22Rv1 (cell line): ENCODE measurements at regions not wholly inside any gene's neighbourhood (a gene's known extent, or its start where the extent isn't known, plus 50 kb on each side); places are given as distances from the start of the nearest gene placed in this dataset.
"Not testable (repeated sequence)": the region's sequence is repeated elsewhere in the genome, so short reads cannot be mapped to it uniquely, and the experiment has no call there.

Experiments used
- H3K27ac ChIP-seq: fragments of 450-650 bp; 2 replicates; pipeline ENCODE4 v1.5.1; 2017
- ZFX ChIP-seq: fragments of 450-650 bp; IDR thresholded peaks from 2 replicates; pipeline ENCODE4 v1.6.1; 2017; ENCODE audit warnings: antibody characterized with exemption, borderline replicate concordance
- TF ChIP-seq, protein P1 (sequence below): fragments of 450-650 bp; IDR thresholded peaks from 2 replicates; pipeline ENCODE4 v1.5.1; 2017; ENCODE audit warnings: mild to moderate bottlenecking

DNA sequence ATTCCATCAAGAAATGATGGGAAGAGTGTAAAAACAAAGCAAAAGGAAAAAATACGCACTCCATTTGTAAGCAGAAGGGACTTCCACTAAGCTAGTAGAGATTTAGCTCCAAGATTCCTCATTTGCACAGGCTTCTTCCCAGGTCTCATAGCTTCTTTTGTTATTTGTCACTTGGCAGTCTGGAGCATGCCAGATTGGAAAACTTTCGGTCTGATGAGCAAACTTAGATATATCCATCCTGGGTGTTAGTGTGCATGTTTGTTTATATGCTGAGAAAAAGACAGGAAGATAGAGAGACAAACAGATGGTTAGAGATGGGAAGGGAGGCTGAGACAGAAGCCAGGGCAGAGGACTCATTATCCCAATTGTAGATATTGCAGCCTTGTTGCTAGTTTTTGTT lies 1644.5 kb upstream of the NUDT12 start:
- no peak overlapping the region for H3K27ac ChIP-seq
- TF ChIP-seq ZFX, result no peak
- TF ChIP-seq, protein P1, sequence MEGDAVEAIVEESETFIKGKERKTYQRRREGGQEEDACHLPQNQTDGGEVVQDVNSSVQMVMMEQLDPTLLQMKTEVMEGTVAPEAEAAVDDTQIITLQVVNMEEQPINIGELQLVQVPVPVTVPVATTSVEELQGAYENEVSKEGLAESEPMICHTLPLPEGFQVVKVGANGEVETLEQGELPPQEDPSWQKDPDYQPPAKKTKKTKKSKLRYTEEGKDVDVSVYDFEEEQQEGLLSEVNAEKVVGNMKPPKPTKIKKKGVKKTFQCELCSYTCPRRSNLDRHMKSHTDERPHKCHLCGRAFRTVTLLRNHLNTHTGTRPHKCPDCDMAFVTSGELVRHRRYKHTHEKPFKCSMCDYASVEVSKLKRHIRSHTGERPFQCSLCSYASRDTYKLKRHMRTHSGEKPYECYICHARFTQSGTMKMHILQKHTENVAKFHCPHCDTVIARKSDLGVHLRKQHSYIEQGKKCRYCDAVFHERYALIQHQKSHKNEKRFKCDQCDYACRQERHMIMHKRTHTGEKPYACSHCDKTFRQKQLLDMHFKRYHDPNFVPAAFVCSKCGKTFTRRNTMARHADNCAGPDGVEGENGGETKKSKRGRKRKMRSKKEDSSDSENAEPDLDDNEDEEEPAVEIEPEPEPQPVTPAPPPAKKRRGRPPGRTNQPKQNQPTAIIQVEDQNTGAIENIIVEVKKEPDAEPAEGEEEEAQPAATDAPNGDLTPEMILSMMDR, result no peak

- no peak for TF ChIP-seq ZFX
- TF ChIP-seq, protein P1, result no peak
- no peak overlapping the region for H3K27ac ChIP-seq
These were observed 1634.9 kb upstream of the NUDT12 start for GRCh38 chr5:105197531-105197930.

GRCh38 chr5:105195765-105196164 lies 1633.2 kb upstream of the NUDT12 start:
- TF ChIP-seq, protein P1, result no peak
- no peak for TF ChIP-seq ZFX
- no peak overlapping the region for H3K27ac ChIP-seq

GRCh38 chr5:105172918-105173317 lies 1610.3 kb upstream of the NUDT12 start:
- no peak overlapping the region for H3K27ac ChIP-seq
- TF ChIP-seq ZFX, result no peak
- TF ChIP-seq, protein P1, result no peak

DNA sequence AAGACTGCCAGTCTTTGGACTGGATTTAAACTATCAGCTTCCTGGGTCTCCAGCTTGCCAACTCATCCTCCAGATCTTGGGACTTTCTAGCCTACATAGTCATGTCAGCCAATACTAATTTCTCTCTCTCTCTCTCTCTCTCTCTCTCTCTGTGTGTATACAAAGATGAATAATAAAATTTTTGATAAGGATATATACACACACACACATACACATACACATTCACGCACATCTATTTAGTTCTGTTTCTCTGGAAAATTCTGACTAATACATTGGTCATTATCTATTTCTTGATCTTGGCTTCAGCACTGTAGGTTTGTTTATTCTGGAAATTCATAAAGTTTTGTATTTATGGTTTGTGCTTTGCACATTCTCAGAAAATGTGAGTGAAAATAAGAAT lies 1606.2 kb upstream of the NUDT12 start:
- TF ChIP-seq, protein P1, result no peak
- no peak for TF ChIP-seq ZFX

DNA sequence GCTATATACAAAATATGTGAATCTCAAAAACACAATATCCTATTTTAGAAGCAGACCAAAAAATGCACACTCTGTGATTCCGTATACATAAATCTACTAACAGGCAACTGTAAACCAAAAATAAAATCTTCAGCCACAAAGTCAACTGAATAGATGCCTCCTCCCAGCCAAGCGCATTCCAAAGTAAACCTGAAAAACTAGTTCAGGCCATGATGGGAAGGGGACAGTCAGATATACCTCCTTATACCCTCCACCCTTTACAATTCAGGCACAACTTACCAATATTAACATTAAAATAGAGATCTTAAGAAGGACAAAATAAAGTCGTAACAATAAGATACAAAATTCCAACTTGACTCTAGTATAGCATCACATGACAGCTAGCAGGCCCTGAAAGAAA lies 1604.5 kb upstream of the NUDT12 start:
- no peak overlapping the region for H3K27ac ChIP-seq
- no peak for TF ChIP-seq ZFX
- TF ChIP-seq, protein P1, result no peak

More for the DNA sequence above, 1606.2 kb upstream of the NUDT12 start:
- no peak overlapping the region for H3K27ac ChIP-seq

DNA sequence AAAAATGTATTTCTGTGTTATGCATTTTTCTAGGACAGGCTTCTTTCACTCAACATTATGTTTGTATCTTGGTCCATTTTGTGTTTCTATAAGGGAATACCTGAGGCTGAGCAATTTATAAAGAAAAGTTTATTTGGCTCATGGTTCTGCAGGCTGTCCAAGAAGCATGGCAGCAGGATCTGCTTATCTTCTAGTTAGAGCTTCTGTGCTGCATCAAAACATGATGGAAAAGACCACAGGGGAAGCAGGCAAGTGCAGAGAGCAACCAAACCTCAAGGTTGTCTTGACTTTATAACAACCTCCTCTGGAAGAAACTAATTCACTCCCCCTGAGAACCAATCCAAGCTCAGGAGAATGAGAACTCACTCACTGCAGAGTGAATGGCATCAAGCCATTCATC lies 1601.0 kb upstream of the NUDT12 start:
- H3K27ac ChIP-seq, result no peak overlapping the region
- no peak for TF ChIP-seq ZFX

GRCh38 chr5:105162557-105162956 lies 1600.0 kb upstream of the NUDT12 start:
- not testable (repeated sequence) for H3K27ac ChIP-seq

- H3K27ac ChIP-seq, result no peak overlapping the region
- TF ChIP-seq, protein P1, result no peak
- no peak for TF ChIP-seq ZFX
These were observed 1595.9 kb upstream of the NUDT12 start for GRCh38 chr5:105158526-105158925.
